DMS 273 treated with DMSO at 0.1 percent for 48 hours (cell line): ENCODE measurements at regions not wholly inside any gene's neighbourhood (a gene's known extent, or its start where the extent isn't known, plus 50 kb on each side); places are given as distances from the start of the nearest gene placed in this dataset.
"Not testable (repeated sequence)": the region's sequence is repeated elsewhere in the genome, so short reads cannot be mapped to it uniquely, and the experiment has no call there.

ENCODE experiments used
- DNase-seq: peaks from one replicate; lab custom pipeline; 2025; lab: John Stamatoyannopoulos, UW

DNA sequence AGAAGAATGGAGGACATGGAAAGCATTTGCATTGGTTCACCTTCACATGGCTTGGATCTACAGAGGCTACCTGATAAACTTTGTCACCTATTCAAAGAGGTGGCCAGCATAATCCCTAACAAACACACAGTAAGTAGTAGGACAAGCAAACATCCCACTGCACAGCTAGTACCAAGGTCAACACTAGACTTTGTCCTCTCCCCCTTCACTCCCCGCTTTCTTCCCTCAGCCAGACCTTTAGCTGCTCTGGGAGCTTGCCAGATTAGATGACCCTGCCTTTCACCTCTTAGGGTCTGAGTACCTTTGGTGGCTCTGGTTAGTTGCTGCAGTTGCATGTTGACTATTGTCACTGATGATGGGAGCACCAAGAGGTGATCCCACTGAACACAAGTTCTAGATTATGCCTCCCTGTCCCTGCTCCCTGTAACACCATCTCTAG, 211.3 kb downstream of the CCDC74A start:
- DNase-seq: not testable (repeated sequence)

DNA sequence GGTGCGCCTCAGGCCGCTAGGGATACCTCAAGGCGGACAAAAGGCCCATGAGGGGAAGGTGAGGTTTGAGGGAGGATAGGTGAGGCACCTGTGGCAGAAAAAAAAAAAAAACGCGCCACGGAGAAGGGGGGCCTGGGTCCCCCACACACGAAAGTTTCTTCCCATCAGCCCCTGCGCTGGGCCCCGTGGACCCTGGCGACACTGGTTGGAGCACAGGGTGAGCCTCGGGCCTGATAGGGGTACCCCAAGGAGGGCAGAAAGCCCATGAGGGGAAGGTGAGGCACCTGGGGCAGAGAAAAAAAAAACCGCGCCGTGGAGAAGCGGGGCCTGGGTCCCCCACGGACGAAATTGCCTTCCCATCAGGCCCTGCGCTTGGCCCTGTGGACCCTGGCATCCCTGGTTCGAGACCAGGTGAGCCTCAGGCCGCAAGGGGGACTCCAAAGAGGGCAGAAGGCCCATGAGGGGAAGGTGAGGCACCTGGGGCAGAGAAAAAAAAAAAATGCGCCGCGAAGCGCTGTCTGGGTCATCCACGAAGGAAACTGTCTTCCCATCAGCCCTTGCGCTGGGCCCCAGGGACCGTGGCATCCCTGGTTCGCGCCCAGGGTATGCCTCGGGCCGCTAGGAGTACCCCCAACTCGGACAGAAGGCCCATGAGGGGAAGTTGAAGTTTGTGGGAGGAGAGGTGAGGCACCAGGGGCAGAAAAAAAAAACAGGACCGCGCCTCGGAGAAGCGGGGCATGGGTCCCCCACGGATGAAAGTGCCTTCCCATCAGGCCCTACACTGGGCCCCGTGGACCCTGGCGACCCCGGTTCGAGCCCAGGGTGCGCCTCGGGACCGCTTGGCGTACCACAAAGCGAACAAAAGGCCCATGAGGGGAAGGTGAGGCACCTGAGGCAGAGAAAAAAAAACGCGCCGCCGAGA, 226.2 kb downstream of the CCDC74A start:
- no peak for DNase-seq

DNA sequence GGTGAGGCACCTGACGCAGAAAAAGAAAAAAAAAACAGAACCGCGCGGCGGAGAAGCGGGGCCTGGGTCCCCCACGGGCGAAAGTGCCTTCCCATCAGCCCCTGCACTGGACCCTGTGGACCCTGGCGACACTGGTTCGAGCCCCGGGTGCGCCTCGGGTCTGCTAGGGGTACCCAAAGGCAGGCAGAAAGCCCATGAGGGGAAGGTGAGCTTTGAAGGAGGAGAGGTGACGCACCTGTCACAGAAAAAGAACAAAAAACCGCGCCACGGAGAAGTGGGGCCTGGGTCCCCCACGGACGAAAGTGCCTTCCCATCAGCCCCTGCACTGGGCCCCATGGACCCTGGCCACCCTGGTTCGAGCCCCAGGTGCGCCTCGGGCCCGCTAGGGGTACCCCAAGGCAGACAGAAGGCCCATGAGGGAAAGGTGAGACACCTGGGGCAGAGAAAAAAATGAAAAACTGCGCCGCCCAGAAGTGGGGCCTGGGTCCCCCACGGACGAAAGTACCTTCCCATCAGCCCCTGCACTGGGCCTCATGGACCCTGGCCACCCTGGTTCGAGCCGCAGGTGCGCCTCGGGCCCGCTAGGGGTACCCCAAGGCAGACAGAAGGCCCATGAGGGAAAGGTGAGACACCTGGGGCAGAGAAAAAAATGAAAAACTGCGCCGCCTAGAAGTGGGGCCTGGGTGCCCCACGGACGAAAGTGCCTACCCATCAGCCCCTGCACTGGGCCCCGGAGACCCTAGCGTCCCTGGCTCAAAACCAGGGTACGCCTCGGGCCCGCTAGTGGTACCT, 227.4 kb downstream of the CCDC74A start:
- no peak for DNase-seq

DNA sequence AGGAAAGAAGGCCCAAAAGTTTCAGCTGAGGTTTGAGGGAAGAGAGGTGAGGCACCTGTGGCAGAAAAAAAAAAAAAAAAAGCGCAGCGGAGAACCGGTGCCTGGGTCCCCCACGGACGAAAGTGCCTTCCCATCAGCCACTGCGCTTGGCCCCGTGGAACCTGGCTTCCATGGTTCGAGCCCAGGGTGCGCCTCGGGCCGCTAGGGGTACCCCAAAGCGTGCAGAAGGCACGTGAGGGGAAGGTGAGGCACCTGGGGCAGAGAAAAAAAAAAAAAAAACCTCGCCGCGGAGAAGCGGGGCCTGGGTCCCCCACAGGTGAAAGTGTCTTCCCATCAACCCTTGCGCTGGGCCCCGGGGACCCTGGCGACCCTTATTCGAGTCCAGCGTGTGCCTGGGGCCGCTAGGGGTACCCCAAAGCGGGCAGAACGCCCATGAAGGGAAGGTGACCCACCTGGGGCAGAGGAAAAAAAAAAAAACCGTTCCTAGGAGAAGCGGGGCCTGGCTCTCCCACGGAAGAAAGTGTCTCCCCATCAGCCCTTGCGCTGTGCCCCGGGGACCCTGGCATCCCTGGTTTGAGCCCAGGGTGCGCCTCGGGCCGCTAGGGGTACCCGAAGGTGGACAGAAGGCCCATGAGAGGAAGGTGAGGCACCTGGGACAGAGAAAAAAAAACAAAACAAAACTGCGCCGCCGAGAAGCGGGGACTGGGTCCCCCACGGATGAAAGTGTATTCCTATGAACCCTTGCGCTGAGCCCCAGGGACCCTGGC, 228.6 kb downstream of the CCDC74A start:
- no peak for DNase-seq

DNA sequence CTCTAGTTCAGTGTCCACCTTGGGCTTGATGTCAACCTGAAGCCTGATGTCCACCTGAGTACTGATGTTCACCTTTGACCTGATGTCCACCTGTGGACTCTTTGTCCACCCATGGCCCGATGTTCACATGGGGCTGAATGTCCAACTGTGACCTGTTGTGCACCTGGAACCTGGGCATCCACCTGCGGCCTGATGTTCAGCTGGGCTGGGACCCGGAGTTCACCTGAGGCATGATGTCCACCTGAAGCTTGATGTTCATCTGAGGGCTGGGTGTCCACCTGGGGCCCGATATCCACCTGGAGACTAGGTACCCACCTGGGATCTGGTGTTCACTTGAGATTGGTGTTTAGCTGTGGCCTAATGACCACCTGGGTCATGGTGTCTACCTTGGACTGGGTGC, 231.3 kb downstream of the CCDC74A start:
- DNase-seq: not testable (repeated sequence)

DNA sequence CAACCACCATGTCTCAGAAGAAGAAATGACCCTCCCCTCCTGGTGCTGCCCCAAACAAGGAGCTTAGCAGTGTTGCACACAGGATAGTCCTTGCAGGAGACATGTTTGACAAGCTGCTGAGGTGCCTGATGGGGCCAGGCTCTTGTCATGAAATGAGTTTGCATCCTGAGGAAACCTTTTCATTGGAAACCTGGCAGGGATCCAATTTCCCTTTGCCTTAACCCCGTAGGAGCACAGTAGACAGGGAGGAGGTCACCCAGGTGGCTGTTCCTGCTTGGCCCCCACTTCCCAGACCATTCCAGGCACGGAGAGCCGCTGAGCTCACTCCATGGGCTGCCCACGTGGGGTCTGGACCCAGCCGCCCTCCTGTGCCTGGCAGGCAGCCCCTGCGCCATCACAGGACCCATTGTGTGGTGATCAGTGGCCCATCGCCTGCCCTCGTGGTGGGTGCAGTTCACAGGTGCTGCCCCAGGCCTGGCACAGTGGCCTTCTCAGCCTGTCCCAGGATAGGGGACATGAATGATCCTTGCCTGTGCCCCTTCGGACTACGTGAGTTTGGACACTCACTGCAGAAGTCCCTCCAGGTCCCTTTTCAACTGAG, 247.4 kb downstream of the CCDC74A start:
- not testable (repeated sequence) for DNase-seq

DNA sequence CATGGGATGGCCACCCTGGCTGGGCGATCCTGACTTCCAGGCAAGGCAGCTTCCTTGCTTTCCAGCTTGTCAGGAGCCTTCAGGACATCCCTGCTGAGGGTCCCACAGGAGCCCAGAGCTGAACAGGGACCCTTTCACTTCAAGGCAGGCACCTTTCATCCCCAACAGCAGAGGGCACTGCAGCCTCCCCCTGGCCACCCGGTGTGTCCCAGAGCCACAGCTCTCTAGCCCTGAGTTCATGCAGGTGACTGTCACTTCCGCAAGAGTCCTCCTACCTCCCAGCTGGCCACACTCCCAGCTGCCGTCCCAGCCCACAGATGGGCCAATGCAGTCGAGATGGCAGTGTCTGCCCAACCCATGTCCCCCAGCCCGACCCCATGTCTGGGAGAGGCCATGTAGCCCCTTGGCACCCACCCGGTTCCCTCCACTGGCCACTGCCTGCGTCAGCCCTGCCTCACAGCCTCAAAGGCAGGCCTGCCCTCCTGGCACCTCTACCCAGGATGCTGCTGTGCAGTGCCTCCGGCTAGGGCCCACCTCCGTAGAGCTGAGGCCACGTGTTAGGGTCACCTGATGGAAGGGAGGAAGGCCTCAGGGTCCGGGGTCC, 248.3 kb downstream of the CCDC74A start:
- DNase-seq: not testable (repeated sequence)

DNA sequence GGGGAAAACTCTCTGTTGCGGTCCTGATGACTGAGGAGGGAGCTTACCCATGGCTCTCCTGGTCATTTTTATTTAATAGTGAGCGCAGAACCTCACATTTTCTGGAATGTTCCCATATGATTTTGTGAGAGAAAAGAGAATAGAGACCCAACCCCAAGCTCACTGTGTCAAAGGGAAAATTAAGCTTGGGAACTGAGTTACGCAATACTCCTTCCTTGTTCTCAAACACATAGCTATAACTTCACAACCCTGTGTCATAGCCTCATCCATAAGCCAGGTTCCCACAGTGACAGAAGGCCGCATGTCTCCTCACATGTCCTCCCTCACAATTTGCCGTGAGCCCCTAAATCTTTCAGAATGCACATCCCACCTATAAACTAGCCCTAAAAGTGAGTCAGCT, 252.8 kb downstream of the CCDC74A start:
- not testable (repeated sequence) for DNase-seq

DNA sequence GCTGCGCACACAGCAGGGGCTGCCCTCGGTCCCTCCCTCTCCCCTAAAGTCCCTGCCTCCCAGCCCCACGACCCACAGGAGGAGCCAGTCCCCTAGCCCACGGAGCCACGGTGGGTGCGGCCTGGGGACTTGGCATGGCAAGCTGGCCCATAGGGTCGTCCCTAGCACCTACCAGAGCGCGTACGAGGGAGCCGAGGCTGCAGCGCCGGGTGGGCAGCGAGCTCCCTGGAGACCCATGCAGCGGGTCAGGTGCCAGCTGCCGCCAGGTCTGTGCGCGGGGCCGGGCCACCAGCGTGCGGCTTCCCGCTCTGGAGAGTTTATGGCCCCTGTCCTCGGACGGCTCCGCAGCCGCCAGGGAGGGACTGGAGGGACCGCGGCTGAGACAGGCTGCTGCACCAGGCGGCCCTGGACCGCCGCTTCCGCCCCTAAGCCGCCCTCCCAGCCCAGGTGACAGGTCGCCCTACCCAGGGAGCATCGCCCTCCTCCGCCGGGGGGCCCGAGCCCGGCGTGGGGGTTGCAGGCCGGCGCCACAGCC, 273.6 kb downstream of the CCDC74A start:
- no peak for DNase-seq

DNA sequence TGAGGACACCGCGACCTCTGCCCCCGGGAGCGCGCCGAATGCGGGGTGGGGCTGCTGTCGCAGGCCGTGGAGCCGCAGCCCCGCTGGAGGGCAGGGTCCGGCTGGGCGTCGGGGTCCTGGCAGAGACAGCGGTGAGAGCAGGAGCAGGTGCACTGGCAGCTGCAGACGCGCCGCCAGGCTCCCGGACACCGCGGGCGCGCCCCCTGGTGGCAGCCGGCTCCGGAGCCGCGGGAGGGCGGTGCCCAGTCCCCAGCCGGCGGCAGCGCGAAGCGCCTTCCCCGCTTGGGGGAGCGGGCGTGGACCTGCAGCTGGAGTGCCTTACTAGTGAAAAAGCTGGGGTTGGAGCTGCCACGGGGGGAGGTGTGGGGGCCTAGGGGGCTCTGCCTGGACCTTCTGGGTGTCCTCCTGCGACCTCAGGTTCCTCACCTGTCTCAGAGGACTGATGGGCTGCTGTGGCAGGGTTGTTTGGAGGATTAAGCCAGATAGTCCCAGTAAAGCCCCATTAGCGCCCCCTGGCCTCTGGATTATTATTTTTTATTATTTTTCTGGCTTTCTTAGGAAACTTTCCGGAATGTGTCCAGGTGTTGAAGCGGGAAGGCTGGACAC, 274.2 kb downstream of the CCDC74A start:
- not testable (repeated sequence) for DNase-seq

DNA sequence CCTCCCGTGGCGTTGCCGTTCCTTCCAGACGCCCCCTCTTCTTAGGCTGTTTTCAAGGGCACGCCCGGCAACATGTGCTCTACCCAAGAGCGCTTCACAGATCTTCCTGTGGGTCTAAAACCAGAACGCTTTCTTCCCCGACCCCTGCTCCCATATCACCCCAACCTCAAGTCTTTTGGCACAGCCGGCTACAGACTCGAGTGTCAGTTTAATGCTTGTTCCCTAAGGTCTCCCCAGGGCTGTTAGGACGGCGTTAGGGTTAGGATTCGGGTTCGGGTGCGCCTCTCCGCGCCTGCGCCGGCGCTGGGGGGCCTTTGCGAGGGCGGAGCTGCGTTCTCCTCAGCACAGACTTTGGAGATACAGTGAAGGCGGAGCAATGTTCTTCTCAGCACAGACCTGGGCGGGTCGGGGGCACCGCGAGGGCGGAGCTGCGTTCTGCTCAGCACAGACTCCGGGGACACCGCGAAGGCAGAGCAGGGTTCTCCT, 274.7 kb downstream of the CCDC74A start:
- DNase-seq: peak; percentile 63

DNA sequence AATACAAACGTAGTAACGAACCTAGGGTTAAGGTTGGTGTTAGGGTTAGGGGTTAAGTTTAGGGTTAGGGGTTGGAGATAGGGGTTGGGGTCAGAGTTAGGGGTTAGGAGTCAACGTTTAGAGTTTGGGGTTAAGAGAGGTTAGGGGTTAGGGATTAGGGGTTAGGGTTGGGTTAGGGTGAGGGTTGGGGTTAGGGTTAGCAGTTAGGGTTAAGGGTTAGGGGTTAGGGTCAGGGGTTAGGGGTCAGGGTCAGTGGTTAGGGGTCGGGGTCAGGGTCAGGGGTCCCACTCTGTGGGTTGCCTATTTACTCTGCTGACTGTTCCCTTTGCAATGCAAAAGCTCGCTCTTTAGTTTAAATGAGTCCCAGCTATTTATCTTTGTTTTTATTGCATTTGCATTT, 275.5 kb downstream of the CCDC74A start:
- not testable (repeated sequence) for DNase-seq

DNA sequence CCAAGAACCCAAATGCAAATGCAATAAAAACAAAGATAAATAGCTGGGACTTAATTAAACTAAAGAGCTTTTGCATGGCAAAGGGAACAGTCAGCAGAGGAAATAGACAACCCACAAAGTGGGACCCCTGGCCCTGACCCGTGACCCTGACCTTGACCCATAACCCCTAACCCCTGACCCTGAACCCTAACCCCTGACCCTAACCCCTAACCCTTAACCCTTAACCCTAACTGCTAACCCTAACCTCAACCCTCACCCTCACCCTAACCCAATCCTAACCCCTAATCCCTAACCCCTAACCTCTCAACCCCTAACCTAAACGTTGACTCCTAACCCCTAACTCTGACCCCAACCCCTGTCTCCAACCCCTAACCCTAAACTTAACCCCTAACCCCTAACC, 284.9 kb downstream of the CCDC74A start:
- DNase-seq: not testable (repeated sequence)

DNA sequence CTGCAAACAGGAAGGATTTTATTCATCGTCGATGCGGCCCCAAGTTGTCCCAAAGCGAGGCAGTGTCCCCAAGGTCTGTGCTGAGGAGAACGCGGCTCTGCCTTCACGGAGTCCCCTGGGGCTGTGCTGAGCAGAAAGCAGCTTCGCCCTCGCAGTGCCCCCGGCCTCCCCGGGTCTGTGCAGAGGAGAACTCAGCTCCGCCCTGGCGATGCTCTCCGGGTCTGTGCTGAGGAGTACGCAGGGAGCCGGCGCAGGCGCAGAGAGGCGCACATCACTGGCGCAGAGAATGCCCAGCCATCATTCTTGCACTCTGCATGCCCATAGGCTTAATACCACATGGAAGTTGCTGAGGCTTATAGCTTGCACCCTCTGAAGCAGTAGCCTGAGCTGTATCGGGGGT, 285.7 kb downstream of the CCDC74A start:
- DNase-seq: not testable (repeated sequence)

DNA sequence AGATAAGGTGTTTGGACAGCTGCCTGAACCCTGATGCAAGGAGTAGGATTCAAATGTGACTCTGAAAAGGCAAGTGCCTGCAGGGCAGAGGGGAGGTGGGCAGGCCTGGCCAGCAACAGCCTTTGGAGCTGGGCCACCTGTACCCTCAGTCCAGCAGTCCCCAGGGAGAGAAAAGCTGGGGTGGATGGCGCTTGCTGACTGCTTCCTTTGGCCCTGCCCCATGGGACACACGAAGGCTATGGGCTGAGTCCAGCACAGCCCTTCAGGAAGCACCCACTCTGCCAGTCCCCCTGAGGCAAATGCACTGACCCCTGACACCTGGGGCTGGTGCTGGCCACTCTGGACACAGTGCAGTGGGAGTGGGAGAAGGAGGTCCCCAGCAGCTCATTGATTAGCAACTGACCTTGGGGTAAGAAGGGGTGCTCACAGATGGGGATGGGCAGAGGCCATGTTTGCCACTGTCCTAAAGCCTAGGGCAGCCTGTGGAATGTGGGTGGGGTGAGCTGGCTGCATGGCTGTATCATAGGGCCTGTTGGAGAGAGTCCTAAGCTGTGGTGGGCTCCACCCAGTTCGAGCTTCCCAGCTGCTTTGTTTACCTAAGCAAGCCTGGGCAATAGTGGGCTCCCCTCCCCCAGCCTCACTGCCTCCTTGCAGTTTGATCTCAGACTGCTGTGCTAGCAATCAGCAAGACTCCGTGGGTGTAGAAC, 290.7 kb downstream of the CCDC74A start:
- not testable (repeated sequence) for DNase-seq

DNA sequence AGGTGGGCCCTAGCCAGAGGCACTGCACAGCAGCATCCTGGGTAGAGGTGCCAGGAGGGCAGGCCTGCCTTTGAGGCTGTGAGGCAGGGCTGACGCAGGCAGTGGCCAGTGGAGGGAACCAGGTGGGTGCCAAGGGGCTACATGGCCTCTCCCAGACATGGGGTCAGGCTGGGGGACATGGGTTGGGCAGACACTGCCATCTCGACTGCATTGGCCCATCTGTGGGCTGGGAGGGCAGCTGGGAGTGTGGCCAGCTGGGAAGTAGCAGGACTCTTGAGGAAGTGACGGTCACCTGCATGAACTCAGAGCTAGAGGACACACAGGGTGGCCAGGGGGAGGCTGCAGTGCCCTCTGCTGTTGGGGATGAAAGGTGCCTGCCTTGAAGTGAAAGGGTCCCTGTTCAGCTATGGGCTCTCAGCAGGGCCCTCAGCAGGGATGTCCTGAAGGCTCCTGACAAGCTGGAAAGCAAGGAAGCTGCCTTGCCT, 294.6 kb downstream of the CCDC74A start:
- DNase-seq: not testable (repeated sequence)

DNA sequence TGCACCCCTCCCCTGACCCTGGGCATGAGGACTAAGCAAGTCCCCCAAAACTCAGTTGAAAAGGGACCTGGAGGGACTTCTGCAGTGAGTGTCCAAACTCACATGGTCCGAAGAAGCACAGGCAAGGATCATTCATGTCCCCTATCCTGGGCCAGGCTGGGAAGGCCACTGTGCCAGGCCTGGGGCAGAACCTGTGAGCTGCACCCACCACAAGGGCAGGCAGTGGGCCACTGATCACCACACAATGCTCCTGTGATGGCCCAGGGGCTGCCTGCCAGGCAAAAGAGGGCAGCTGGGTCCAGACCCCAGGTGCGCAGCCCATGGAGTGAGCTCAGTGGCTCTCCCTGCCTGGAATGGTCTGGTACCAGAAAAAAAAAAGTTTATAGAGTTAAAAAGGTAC, 295.4 kb downstream of the CCDC74A start:
- DNase-seq: not testable (repeated sequence)

DNA sequence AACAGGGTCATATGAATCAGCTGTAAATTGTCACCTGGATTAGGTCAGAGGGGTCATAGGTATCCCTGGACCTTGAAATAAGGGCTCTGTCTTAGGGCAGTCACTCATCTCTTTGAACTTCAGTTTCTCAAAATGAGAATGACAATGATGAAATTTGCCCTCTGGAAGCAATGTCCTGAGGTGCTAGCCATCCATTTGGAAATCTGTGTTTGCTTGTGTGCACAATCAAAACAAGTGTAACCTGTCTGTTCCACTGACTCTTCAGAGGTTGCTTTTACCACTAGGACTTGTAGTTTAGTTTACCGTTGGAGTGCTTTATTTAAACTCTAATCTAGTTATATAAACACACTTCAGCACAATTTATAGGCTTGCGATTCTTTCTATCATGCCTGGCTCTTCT, 297.3 kb downstream of the CCDC74A start:
- not testable (repeated sequence) for DNase-seq

DNA sequence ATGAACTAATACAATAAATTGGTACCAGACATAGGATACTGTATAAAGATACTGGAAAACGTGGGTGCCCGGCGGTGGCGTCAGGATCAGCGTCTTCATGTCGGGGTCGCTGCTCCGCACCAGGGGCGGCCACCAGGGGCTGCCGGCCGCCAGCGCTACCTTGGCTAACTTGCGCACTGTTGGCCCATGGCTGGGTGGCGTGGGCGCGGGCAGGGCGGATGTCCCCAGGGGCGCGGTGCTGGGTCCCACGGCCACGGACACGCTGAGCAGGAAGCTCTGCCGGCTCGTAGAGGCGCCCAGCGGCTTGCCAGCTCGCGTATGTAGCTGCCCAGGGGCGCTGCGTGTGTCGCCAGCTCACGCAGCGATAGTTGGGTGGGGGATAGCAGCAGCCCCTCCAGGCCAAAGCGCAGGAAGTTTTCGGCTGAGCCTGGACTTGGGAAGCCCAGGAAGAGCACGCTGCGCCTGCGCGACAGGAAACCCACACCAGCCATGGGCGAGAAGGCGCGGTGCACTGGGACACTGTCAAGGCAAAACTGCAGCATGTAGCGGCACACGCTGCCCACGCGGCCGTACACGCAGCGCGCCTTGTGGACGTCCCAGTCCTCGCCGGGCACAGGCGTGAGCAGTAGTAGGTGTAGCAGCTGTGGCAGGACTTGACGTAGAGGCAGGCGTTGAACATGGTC, 299.9 kb downstream of the CCDC74A start:
- no peak for DNase-seq
